HG03045 (cell line): ENCODE measurements at regions not wholly inside any gene's neighbourhood (a gene's known extent, or its start where the extent isn't known, plus 50 kb on each side); places are given as distances from the start of the nearest gene placed in this dataset.
"Not testable (repeated sequence)": the region's sequence is repeated elsewhere in the genome, so short reads cannot be mapped to it uniquely, and the experiment has no call there.

ENCODE experiments used
- ATAC-seq: cut with Tn5 transposase; IDR thresholded peaks from one replicate; pipeline ENCODE4 v1.9.1; 2021; ENCODE audit warnings: mild to moderate bottlenecking, moderate library complexity; ENCODE audit not compliant: unreplicated experiment

DNA sequence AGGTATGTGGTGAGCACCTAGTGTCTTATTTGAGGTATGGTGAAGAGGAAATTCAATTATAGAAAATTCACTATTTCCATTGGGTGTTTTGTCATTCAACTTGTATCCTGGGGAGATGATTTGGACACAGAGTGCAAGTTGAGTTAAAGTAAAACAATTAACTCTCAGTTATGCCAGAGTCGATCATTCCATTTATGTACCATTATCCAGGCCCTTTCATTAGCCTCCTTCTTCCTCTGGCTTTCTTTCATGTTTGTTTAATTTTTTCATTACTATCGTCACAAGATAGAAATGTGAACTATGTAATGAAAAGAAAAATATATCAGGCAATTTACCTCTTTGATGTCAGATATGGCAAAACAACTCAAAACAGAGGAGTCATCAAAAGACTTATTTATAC is 1347.2 kb upstream of the NUDT12 start:
- ATAC-seq: no peak

DNA sequence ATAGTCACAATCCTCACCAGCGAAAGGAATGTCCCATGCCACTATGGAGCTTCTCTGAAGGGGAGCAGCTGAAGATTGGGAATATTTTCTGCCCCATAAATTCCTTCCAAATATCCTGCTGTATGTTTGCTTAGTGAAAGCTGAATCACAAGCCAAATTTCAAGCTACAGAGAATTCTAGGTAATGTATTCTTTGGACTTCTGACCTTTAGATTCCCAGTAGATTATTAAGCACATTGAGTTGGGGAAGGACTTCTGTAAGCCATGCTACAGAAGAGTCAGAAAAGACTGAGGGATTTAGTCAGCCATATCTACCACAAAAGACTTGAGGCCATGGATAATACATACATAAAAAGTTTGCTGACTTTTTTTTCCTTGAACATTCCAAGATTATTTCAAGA is 1342.0 kb upstream of the NUDT12 start:
- ATAC-seq: no peak

DNA sequence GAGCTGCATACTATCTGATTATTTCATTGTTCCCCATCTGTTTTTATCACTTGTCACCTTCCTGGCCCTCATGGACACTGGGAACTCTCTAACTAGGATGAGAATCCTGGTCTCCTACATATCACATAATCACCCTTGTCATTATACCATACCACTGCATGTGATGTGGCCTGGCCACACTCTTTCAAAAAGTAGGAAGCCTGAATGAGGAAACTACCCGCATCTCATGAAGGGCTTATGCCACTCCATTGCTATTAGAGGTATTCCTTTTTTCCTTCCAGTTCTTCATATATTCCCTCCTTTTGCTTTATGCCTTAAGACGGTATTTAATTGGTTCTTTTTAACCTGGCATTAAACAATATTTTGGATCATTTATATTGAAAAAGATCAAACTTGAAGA is 1341.4 kb upstream of the NUDT12 start:
- no peak for ATAC-seq

DNA sequence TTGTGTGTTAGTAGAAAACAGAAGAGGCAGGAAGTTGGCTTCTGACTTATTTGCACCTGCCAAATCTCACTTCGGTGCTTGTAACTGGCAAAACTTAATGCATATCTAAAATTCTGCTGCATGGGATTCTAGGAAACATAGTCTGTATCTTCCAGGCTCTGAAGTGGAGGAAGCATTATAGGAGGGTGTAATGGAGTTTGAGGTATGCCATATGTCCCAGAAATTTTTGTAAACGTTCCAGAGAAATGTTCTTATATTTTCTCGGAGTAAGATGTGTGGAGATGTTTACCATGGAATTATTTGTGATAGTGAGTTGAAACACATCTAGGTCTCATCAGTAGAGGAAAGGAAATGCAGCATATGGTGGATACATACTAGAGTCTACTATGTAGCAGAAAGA is 1329.0 kb upstream of the NUDT12 start:
- ATAC-seq: no peak

DNA sequence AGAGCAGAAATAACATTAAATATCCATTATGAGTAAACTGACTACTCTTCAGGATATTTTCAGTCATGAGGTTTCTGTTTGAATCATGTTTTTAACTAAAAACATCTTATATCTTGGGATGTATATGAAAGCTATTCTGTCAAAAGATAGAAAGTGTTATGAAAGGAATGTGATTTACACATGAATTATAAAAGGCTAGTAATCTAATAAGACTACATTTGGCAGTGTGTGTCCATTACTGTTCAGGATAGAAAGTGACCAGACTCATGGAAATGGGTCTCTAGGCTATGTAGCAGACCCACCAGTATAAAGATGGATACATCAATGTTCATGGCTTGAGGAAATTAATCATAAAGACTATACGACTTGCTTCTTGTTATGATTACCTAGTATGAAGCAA is 1328.2 kb upstream of the NUDT12 start:
- ATAC-seq: no peak

DNA sequence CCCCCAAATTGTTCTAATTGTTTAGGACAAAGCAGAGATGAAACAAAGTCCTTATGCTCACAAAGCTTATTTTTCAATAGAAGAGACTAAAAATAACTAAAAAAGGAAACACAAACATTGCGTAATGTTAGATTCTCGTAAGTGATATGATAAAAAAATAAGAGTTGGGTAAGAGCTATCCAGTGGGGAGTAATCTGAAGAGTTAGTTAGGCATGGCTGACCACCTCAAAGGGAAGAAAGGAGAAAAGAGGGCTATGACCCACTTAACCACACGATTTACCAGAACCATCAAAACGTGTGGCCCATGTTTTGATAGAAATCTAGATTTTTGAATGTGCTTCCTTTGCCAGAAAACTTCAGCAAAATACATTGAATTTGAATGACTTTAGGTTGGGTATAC is 1296.8 kb upstream of the NUDT12 start:
- ATAC-seq: no peak

DNA sequence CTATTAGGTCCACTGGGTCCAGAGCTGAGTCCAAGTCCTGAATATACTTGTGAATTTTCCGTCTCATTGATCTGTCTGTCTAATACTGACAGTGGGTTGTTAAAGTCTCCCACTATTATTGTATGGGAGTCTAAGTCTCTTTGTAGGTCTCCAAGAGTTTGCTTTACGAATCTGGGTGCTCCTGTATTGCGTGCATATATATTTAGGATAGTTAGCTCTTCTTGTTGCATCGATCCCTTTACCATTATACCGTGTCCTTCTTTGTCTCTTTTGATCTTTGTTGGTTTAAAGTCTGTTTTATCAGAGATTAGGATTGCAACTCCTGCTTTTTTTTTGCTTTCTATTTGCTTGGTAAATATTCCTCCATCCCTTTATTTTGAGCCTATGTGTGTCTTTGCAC is 1289.5 kb upstream of the NUDT12 start:
- ATAC-seq: not testable (repeated sequence)

DNA sequence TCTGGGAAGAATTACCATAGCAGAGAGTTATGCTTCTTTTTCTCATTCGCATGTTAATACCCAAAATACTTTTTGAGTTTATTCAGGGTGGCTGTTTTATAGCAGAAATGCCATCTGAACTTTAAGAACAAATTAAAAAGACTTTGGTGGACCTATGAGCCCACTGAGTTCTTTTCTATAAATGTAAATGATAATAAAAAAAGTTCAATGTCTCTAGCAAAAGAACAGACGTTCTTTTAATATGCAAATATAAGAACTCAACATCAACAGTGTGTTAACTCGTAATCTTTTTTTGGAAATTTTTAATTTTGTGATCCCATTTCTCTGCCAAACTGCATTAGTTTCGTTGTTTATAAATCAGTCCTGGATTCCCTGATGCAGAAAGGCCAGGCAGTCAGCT is 1283.0 kb upstream of the NUDT12 start:
- no peak for ATAC-seq

DNA sequence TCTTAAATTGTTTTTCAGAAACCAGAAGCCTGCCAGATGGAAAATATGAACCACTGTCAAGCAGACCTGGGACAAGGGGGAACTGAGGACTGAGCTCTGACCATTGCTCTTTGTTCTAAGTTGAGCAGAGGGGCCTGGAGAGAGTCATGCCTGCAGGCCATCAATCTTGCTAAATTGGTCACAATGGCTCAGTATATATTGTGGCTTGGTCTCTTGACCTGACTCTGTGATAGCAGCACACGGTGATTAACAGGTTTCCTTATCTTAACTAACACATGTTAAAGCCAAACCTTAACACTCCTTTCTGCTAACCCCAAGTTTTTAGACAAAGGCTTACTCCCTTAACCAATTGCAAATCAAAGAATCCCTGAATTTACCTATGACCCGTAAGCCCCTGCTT is 1281.2 kb upstream of the NUDT12 start:
- ATAC-seq: no peak

DNA sequence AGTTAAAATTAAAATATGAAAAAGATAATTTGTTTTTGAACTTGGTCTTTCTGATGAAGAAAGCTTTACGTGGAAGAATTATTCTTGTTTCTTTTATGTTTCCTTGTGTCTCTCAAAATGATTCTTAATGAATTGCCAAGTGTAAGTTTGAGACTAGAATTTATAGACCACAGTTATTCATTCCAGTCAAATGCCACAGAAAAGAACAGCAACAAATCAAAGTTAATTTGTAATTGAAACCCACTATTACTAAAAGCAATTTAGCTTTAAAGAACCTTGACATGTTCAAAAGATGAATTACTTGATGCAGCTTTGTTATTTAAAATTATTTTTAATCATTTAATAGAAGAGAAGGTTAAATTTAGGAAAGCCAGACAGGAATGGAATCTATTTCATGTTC is 1277.7 kb upstream of the NUDT12 start:
- no peak for ATAC-seq

DNA sequence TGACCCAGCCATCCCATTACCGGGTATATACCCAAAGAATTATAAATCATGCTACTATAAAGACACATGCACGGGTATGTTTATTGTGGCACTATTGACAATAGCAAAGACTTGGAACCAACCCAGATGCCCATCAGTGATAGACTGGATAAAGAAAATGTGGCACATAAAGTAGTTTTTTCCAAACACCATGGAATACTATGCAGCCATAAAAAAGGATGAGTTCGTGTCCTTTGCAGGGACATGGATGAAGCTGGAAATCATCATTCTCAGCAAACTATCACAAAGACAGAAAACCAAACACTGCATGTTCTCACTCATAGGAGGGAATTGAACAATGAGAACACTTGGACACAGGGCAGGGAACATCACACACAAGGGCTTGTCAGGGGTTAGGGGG is 1268.9 kb upstream of the NUDT12 start:
- not testable (repeated sequence) for ATAC-seq

DNA sequence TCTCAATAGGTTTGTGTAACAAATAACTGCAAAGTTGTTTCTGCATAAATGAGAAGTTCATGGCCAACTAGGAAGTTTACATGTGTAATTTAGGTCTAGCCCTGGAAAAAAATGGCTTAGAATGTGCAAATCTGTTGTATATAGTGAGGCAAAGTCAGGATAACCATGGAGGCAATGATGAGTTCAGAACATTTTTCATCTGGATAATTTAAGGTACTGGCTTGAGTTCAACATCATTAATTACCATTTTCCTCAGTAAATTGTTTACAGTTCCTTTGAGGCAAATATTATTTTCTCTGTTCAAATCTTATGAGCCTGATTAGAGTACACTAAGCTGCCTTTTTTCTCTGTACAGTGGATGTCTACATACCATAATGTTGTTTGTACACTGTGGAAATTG is 1259.0 kb upstream of the NUDT12 start:
- ATAC-seq: no peak

DNA sequence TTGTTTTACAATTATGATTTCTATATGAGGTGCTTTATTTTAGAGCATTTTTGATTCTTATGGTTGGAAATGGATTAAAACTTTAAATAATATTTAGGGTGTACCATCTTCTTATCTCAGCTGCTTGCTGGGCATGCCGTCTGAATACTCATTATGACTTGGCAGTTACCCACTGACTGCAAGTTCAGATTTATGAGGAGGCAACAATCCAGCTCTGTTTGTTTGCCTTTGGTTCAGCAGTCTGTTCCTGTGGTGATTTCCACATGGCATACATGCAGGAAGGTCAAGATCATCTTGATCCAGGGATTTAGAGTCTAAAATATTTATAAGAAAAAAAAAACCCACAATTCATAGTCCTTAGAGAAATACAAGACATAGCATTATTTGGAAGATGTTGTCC is 1254.5 kb upstream of the NUDT12 start:
- ATAC-seq: no peak

DNA sequence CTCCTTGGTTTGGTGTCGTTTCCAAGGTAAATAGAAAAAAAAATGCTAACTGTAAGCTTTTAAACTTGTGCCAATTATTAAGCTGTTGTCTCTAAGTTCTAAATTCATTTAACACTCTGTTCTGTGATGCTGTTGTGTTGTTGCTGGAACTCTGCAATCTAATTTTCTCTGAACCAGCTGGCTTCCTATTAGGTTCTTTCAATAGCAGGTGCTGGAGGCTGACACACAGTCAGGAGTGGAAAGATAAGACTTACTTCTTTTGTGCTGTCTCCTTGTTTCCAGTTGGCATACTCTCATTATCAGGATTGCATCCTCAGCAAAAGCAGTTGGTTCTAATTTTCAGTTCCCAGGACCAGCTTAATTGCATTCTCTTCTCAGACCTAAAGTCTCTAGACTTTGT is 1252.6 kb upstream of the NUDT12 start:
- ATAC-seq: no peak

DNA sequence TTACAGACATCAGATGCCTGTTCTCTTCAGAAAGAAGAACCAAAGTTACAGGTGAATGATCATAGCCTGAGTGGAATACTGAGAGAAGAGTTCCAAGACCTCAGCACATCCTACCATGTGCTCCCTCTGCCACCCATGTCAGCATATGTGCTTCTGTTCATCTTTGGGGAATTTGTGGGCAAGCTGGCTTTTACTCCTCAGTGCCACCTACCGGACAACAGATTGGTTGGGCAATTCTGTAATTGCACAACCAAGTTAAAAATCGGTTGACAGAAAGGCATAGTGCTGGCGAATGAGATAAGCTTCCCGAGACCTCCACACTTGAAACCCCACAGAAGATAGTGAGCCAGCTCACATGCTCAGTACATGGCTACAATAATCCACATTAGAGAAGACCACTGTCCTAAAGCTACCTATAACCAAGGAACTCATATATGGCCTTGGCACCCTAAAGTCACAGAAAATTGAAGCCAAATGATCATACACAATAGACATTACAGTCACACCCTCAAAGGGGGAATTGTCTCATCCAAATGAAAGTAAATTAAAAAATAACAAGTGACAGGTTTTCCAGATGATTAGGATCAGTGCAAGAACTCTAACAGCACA is 1238.0 kb upstream of the NUDT12 start:
- no peak for ATAC-seq

DNA sequence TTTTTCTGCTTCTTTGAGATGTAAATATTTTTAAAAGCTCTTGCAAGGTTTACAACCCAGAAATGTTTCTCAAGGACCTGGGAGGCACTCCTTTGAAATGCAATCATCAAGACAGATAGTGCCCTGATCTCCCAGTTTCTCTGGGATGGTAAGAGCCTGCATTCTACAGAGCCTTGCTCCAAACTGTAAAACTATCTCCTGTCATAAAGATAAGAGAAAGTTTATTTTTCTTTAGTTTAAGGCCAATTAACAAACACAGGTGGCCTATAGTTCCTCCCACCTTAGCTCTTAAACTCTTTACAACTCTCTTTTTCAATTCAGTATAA is 1231.1 kb upstream of the NUDT12 start:
- no peak for ATAC-seq

DNA sequence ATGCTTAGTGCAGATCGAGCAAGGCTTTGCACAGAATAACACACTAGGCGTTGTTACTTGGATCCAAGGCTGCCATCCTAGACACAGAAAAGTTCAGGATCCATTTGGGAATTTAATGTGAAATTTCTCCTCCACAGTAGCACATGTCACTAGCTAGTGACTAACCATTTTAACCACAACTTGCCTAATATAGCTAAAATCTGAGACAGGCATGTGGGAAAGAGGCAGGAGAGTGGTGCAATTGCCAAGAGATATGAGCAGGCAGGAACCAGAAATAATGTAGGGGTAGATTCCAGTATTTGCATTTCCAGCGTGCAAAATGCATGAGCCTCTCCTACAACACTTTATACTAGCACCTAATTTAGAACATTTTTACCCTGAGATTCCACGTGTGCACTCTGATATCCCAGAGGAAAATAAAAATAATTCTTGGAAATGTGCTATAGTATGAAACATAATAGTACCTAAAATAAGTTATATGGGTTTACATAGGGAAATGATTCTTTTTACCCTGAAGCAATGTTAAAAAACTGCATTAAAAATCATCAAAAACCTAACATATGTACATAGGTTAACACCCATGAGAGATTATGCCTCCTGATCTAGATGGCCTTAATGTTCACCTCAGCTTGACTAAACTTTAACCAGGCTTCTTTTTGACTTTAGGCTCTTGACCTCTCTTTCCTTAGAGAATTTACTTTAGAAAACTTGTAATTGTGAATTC is 1230.6 kb upstream of the NUDT12 start:
- no peak for ATAC-seq

DNA sequence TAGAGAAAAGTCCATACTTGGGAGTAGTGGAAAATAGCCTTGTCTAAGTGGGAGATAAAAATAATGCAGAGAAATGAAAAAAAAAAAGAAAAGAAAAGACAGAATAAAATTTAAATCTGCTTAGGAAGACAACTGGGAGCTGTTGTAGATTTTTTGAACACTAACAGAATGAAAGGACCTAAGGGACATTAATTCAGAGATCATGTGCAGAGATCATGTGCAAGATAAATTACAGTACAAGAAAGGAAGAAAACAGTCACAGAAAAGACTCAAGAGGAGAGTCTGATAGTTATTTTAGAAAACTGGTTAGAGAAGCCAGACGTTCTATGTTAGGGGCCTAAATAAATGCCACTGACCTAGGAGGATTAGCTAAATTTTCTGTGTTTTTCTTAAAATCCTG is 1226.8 kb upstream of the NUDT12 start:
- ATAC-seq: no peak

DNA sequence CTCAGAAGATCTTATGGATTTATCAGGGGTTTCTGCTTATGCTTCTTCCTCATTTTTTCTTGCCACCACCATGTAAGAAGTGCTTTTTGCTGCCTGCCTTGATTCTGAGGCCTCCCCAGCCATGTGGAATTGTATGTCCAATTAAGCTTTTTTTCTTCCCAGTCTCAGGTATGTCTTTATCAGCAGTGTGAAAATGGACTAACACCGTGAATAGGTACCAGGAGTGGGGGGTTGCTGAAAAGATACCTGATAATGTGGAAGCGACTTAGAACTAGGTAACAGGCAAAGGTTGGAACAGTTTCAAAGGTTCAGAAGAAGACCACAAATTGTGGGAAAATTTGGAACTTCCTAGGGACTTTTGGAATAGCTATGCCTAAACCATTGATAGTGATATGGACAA is 1222.5 kb upstream of the NUDT12 start:
- ATAC-seq: no peak

DNA sequence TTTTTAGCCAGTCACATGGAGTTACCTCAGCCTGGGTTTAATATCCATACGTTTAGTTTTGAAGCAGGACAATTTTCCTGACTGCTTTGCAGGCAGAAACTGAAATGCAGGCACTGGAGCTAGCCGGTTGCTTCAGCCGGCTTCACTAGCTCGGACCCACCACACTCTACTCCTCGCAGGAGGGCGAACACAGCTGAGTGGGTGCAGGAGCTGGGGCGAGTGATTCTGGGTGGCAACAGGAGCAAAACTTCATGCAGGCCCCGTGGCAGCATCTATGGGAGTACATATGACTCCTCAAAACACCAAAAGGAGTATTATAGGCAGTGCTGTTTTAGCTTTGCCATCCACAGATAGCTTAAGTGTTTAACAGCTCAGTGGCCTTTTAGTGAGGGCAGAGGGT is 1211.8 kb upstream of the NUDT12 start:
- ATAC-seq: no peak

DNA sequence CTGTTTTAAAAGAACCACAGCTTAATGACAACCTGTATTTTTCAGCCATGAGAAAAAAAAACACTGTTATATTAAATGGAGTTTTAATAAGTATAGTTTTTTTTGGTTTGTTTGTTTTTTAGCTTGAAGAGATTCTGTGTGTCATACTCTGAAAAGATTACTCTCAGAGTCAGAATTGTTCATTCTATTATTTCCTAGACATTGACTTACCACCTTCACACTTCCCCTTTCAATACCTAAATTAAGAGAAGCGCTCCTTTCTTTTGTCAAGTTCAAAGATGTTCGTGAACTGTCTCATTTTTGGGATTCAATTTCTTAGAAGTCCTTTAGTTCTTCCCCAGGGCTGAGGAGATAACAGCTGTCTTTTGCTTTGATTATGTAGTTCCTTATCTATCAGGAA is 1201.6 kb upstream of the NUDT12 start:
- no peak for ATAC-seq

DNA sequence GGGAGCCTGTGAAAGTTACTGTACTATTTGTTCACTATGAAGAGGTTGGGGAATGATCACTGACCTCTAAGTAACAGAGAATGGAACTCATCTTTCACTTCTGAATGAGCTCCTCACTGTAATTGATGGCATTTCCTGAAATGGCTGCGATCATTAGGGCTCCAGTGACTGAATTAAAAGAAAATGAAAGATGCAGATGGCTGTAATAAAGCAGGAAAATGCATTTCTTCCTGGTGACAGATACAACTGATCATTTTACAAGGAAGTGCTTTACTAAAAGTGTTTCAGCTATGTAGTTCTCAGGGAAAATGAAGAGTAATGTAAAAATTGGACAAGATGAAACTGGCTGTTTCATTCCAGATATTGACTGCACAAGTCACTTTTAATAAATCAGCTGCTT is 1200.6 kb upstream of the NUDT12 start:
- ATAC-seq: no peak

DNA sequence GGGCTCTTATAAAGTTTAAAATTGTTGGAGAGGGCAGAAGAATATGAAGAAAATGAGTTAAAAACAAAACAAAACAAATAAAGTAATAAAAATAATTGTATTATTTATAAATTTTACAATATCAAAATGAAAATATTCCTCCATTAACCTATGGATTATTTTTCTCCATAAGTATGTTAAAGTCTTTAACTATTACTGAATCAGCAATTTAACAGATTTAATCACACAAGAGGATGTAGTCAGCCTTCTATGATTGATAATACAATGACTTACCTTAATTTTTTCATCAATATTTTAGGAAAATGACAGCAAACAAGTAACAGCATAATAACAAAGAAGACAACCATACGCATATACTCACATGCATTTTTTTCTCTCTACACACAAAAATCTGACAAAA is 1195.3 kb upstream of the NUDT12 start:
- no peak for ATAC-seq
